HepG2 (cell line): ENCODE measurements at regions not wholly inside any gene's neighbourhood (a gene's known extent, or its start where the extent isn't known, plus 50 kb on each side); places are given as distances from the start of the nearest gene placed in this dataset.

ENCODE experiments used
- CTCF ChIP-seq: sonication (generic); formaldehyde crosslinking; IDR thresholded peaks from 2 replicates; pipeline ENCODE4 v1.5.0; 2020; ENCODE audit warnings: mild to moderate bottlenecking, missing genetic modification reagents, moderate library complexity
- IRF1 ChIP-seq: sonication (generic); formaldehyde crosslinking; IDR thresholded peaks from 2 replicates; pipeline ENCODE4 v1.4.0; 2020; ENCODE audit warnings: low read depth, mild to moderate bottlenecking, missing genetic modification reagents
- NFIC ChIP-seq: IDR thresholded peaks from 2 replicates; pipeline ENCODE4 v1.6.1; 2012; ENCODE audit warnings: mild to moderate bottlenecking, low read length, inconsistent platforms
- POLR2A ChIP-seq, 2 experiments: IDR thresholded peaks; 2 replicates each; pipeline ENCODE4 v1.6.1; 2011; ENCODE audit warnings: low read depth in 2 of 2, low read length in 2 of 2, mild to moderate bottlenecking in 1 of 2, moderate library complexity in 1 of 2; ENCODE audit not compliant: insufficient read depth in 1 of 2
- PRMT3 ChIP-seq: sonication (generic); formaldehyde crosslinking; IDR thresholded peaks from 2 replicates; pipeline ENCODE4 v1.8.1; 2022; ENCODE audit warnings: low read depth, mild to moderate bottlenecking, moderate library complexity, missing genetic modification reagents, borderline replicate concordance
- RXRB ChIP-seq: IDR thresholded peaks from 2 replicates; pipeline ENCODE4 v1.6.1; 2016; ENCODE audit warnings: borderline replicate concordance, missing genetic modification reagents, missing compliant biosample characterization
- SMAD3 ChIP-seq: sonication (generic); formaldehyde crosslinking; IDR thresholded peaks from 2 replicates; pipeline ENCODE4 v1.4.0; 2020; ENCODE audit warnings: missing genetic modification reagents
- TRIM24 ChIP-seq: sonication (generic); formaldehyde crosslinking; IDR thresholded peaks from 2 replicates; pipeline ENCODE4 v1.8.0; 2022; ENCODE audit warnings: mild to moderate bottlenecking, missing genetic modification reagents
- ZNF234 ChIP-seq: sonication (generic); formaldehyde crosslinking; conservative IDR thresholded peaks from 2 replicates; pipeline ENCODE4 v1.5.1; 2020; ENCODE audit warnings: mild to moderate bottlenecking, missing genetic modification reagents

GRCh38 chr3:117922039-117922438, 1112.6 kb downstream of the IGSF11 start:
- TF ChIP-seq NFIC: no peak
- no peak for TF ChIP-seq POLR2A (IDR thresholded peaks at IDR 0.05; ENCODE audit: insufficient read depth in 1 of 2, low read depth in 2 of 2, low read length in 2 of 2)
- TF ChIP-seq RXRB (CRISPR knock-in tag): no peak
- TF ChIP-seq CTCF (CRISPR knock-in tag): no peak
- no peak for TF ChIP-seq ZNF234 (CRISPR knock-in tag)
- TF ChIP-seq IRF1 (CRISPR knock-in tag): no peak
- no peak for TF ChIP-seq TRIM24
- TF ChIP-seq SMAD3 (CRISPR knock-in tag): no peak
- TF ChIP-seq PRMT3: no peak
